GM19467 (cell line): ENCODE measurements at regions not wholly inside any gene's neighbourhood (a gene's known extent, or its start where the extent isn't known, plus 50 kb on each side); places are given as distances from the start of the nearest gene placed in this dataset.

Experiments
- ATAC-seq: cut with Tn5 transposase; IDR thresholded peaks from one replicate; pipeline ENCODE4 v1.9.1; 2021; ENCODE audit warnings: mild to moderate bottlenecking, moderate library complexity; ENCODE audit not compliant: unreplicated experiment

GRCh38 chr2:21668078-21668710, 544.4 kb downstream of the TDRD15 start:
- no peak for ATAC-seq

- no peak for ATAC-seq
Measured at GRCh38 chr2:21676041-21676440, 552.3 kb downstream of the TDRD15 start.

- ATAC-seq = no peak
Measured at GRCh38 chr2:21676676-21677075, 552.9 kb downstream of the TDRD15 start.

GRCh38 chr2:21683838-21684237, 560.1 kb downstream of the TDRD15 start:
- ATAC-seq = no peak

GRCh38 chr2:21687589-21687988, 563.8 kb downstream of the TDRD15 start:
- ATAC-seq = no peak

- ATAC-seq = no peak
Measured at GRCh38 chr2:21690005-21690404, 566.2 kb downstream of the TDRD15 start.

- no peak for ATAC-seq
Measured at GRCh38 chr2:21693081-21693480, 569.3 kb downstream of the TDRD15 start.

GRCh38 chr2:21694079-21694878, 570.5 kb downstream of the TDRD15 start:
- ATAC-seq = no peak

GRCh38 chr2:21696900-21697299, 573.1 kb downstream of the TDRD15 start:
- ATAC-seq = no peak

- no peak for ATAC-seq
Measured at GRCh38 chr2:21700644-21701043, 576.9 kb downstream of the TDRD15 start.

GRCh38 chr2:21710031-21710430, 586.3 kb downstream of the TDRD15 start:
- no peak for ATAC-seq

- no peak for ATAC-seq
Measured at GRCh38 chr2:21710496-21710895, 586.7 kb downstream of the TDRD15 start.

- no peak for ATAC-seq
Measured at GRCh38 chr2:21715887-21716286, 592.1 kb downstream of the TDRD15 start.

GRCh38 chr2:21727101-21727500, 603.3 kb downstream of the TDRD15 start:
- no peak for ATAC-seq

GRCh38 chr2:21728133-21728532, 604.4 kb downstream of the TDRD15 start:
- no peak for ATAC-seq

GRCh38 chr2:21730141-21730540, 606.4 kb downstream of the TDRD15 start:
- ATAC-seq = no peak

GRCh38 chr2:21740484-21740883, 616.7 kb downstream of the TDRD15 start:
- ATAC-seq = no peak

GRCh38 chr2:21746499-21746898, 622.7 kb downstream of the TDRD15 start:
- no peak for ATAC-seq

- ATAC-seq = no peak
Measured at GRCh38 chr2:21748501-21748900, 624.7 kb downstream of the TDRD15 start.

GRCh38 chr2:21754164-21754788, 630.5 kb downstream of the TDRD15 start:
- no peak for ATAC-seq

GRCh38 chr2:21757805-21758430, 634.1 kb downstream of the TDRD15 start:
- ATAC-seq = no peak

- ATAC-seq = no peak
Measured at GRCh38 chr2:21759819-21760218, 636.1 kb downstream of the TDRD15 start.
